Naive thymus-derived CD4-positive, alpha-beta T cell (primary cell): ENCODE measurements at regions not wholly inside any gene's neighbourhood (a gene's known extent, or its start where the extent isn't known, plus 50 kb on each side); places are given as distances from the start of the nearest gene placed in this dataset.
"Not testable (repeated sequence)": the region's sequence is repeated elsewhere in the genome, so short reads cannot be mapped to it uniquely, and the experiment has no call there.

Source experiments
- ATAC-seq: fragments of 150-1000 bp; cut with Tn5 transposase; 2 replicates; pipeline ENCODE4 v1.10.0; 2021; ENCODE audit warnings: mild to moderate bottlenecking, moderate library complexity
- CTCF ChIA-PET: fragments of 350-600 bp; sonication (Branson Sonifier 250); formaldehyde crosslinking; loops from one replicate; lab custom pipeline; 2021; ENCODE audit warnings: antibody characterized with exemption; lab: Charles Lee
- POLR2A ChIA-PET: fragments of 350-600 bp; sonication (Branson Sonifier 250); formaldehyde crosslinking; loops from one replicate; lab custom pipeline; 2021; ENCODE audit warnings: antibody characterized with exemption, inconsistent platforms; lab: Charles Lee
- DNase-seq, 9 donors: peaks; one replicate each; pipeline versions ENCODE4 v3.0.0 to v3.0.0-alpha.2; 2020 to 2022; ENCODE audit warnings: mixed read lengths in 1 of 9
- H3K27ac ChIP-seq: one replicate; pipeline ENCODE4 v1.7.0; 2013; ENCODE audit warnings: mild to moderate bottlenecking, low read depth, low read length, moderate library complexity
- H3K27me3 ChIP-seq, 2 donors: one replicate each; pipeline ENCODE4 v1.7.0; 2013; ENCODE audit warnings: low read length in 2 of 2, mild to moderate bottlenecking in 2 of 2, moderate library complexity in 2 of 2; ENCODE audit not compliant: control insufficient read depth in 2 of 2, insufficient read depth in 2 of 2
- H3K36me3 ChIP-seq, 3 experiments: 1 replicate in 2 of 3; 2 replicates in 1 of 3; pipeline ENCODE4 v1.7.0; 2013; ENCODE audit warnings: low read length in 3 of 3, mild to moderate bottlenecking in 3 of 3, moderate library complexity in 1 of 3; ENCODE audit not compliant: insufficient read depth in 3 of 3, control insufficient read depth in 2 of 3
- H3K4me1 ChIP-seq, 2 donors: one replicate each; pipeline ENCODE4 v1.7.0; 2013; ENCODE audit warnings: low read length in 2 of 2, mild to moderate bottlenecking in 2 of 2, moderate library complexity in 1 of 2; ENCODE audit not compliant: control insufficient read depth in 2 of 2, insufficient read depth in 2 of 2
- H3K4me3 ChIP-seq: 2 replicates; pipeline ENCODE4 v1.7.0; 2013; ENCODE audit warnings: mild to moderate bottlenecking, low read length
- H3K9me3 ChIP-seq, 3 experiments: 1 replicate in 2 of 3; 2 replicates in 1 of 3; pipeline ENCODE4 v1.7.0; 2013; ENCODE audit warnings: low read length in 3 of 3; ENCODE audit not compliant: control insufficient read depth in 2 of 3
- H3K27ac Mint-ChIP-seq, 9 donors: one replicate each; pipeline ENCODE4 v1.8.0; 2020 to 2022; ENCODE audit warnings: mixed read lengths in 9 of 9, mild to moderate bottlenecking in 8 of 9, moderate library complexity in 5 of 9, inconsistent platforms in 2 of 9
- H3K27me3 Mint-ChIP-seq, 5 donors: one replicate each; pipeline ENCODE4 v1.8.0; 2021 to 2022; ENCODE audit warnings: mixed read lengths in 5 of 5, mild to moderate bottlenecking in 1 of 5
- H3K36me3 Mint-ChIP-seq, 5 donors: one replicate each; pipeline ENCODE4 v1.8.0; 2020 to 2022; ENCODE audit warnings: mixed read lengths in 5 of 5, mild to moderate bottlenecking in 3 of 5, inconsistent platforms in 1 of 5
- H3K4me1 Mint-ChIP-seq, 7 donors: one replicate each; pipeline ENCODE4 v1.8.0; 2020 to 2022; ENCODE audit warnings: mixed read lengths in 7 of 7, mild to moderate bottlenecking in 3 of 7, inconsistent platforms in 1 of 7
- H3K4me3 Mint-ChIP-seq, 10 donors: one replicate each; pipeline ENCODE4 v1.8.0; 2020 to 2022; ENCODE audit warnings: mild to moderate bottlenecking in 10 of 10, mixed read lengths in 10 of 10, moderate library complexity in 6 of 10, inconsistent platforms in 2 of 10
- H3K9me3 Mint-ChIP-seq, 11 donors: one replicate each; pipeline ENCODE4 v1.8.0; 2020 to 2022; ENCODE audit warnings: mixed read lengths in 11 of 11, mild to moderate bottlenecking in 4 of 11, inconsistent platforms in 1 of 11, moderate library complexity in 1 of 11
- intact Hi-C, 2 donors: fragments of 100-400 bp; cut with micrococcal nuclease; formaldehyde crosslinking; loops; one replicate each; pipeline ENCODE4 v1.15.1; 2023

- H3K9me3 ChIP-seq: no peaks in the 10 kb centered on the region
- no peaks in the 10 kb centered on the region for H3K36me3 ChIP-seq
- ChIA-PET POLR2A (no interaction called here), CTCF (no interaction called here)
- Mint-ChIP-seq H3K9me3 (peaks cover 0 to 14% (median 2%) of the 10 kb centered on the region in 11 donors), H3K27ac (no peak overlapping the region), H3K36me3 (no peaks in the 10 kb centered on the region), H3K4me1 (no peaks in the 10 kb centered on the region), H3K27me3 (no peaks in the 10 kb centered on the region), H3K4me3 (no peak overlapping the region)
- no peaks in the 10 kb centered on the region for H3K4me1 ChIP-seq
- DNase-seq (no peak), ATAC-seq (no peak)
- intact Hi-C loops: no loop called here
- H3K27me3 ChIP-seq: no peaks in the 10 kb centered on the region
- no peak overlapping the region for H3K27ac ChIP-seq
- no peak overlapping the region for H3K4me3 ChIP-seq
Measured at GRCh38 chr5:13585324-13585723, 359.2 kb downstream of the DNAH5 start.

- Mint-ChIP-seq H3K4me3 (no peak overlapping the region), H3K4me1 (no peaks in the 10 kb centered on the region), H3K9me3 (peaks cover 0 to 17% (median 4%) of the 10 kb centered on the region in 11 donors), H3K36me3 (no peaks in the 10 kb centered on the region), H3K27me3 (no peaks in the 10 kb centered on the region), H3K27ac (no peak overlapping the region)
- DNase-seq (no peak), ATAC-seq (no peak)
- ChIA-PET POLR2A (no interaction called here), CTCF (no interaction called here)
- no peak overlapping the region for H3K4me3 ChIP-seq
- no peaks in the 10 kb centered on the region for H3K27me3 ChIP-seq
- no peaks in the 10 kb centered on the region for H3K9me3 ChIP-seq
- intact Hi-C loops: no loop called here
- H3K4me1 ChIP-seq: no peaks in the 10 kb centered on the region
- no peaks in the 10 kb centered on the region for H3K36me3 ChIP-seq
- H3K27ac ChIP-seq: no peak overlapping the region
Measured at GRCh38 chr5:13581914-13582313, 362.6 kb downstream of the DNAH5 start.

DNA sequence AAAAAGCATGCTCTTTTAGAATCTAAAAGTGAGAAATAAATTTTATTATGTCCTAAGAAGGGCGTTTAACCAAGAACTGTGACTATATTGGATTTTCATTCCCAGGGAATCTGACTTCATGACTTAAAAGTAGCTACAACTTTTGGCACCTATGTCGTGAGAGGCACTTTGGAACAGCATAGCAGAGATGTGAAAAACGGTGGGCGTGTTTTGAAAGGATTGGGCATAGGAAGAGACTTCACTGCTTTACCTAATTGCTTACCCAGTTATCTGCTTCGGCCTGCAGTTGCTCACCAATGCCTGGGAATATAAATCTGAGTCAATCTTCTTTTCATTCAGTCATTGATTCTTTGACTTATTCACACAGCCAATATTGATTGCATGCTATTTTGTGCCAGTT lies 363.4 kb downstream of the DNAH5 start:
- H3K27ac Mint-ChIP-seq: no peak overlapping the region
- no peaks in the 10 kb centered on the region for H3K27me3 Mint-ChIP-seq
- POLR2A ChIA-PET: no interaction called here
- Histone ChIP-seq H3K4me1 (no peaks in the 10 kb centered on the region), H3K4me3 (no peak overlapping the region), H3K27ac (no peak overlapping the region), H3K9me3 (no peaks in the 10 kb centered on the region), H3K27me3 (no peaks in the 10 kb centered on the region), H3K36me3 (no peaks in the 10 kb centered on the region)
- no peak overlapping the region for H3K4me3 Mint-ChIP-seq
- DNase-seq (no peak), ATAC-seq (no peak)
- H3K9me3 Mint-ChIP-seq: peaks cover 0 to 22% (median 4%) of the 10 kb centered on the region in 11 donors
- CTCF ChIA-PET: no interaction called here
- H3K4me1 Mint-ChIP-seq: no peaks in the 10 kb centered on the region
- no peaks in the 10 kb centered on the region for H3K36me3 Mint-ChIP-seq
- intact Hi-C loops: no loop called here

- no peaks in the 10 kb centered on the region for H3K36me3 ChIP-seq
- Mint-ChIP-seq H3K4me1 (no peaks in the 10 kb centered on the region), H3K36me3 (no peaks in the 10 kb centered on the region), H3K9me3 (peaks cover 0 to 15% (median 4%) of the 10 kb centered on the region in 11 donors), H3K4me3 (no peak overlapping the region), H3K27ac (no peak overlapping the region), H3K27me3 (no peaks in the 10 kb centered on the region)
- ChIA-PET POLR2A (no interaction called here), CTCF (no interaction called here)
- no peak overlapping the region for H3K27ac ChIP-seq
- no peak overlapping the region for H3K4me3 ChIP-seq
- no peaks in the 10 kb centered on the region for H3K4me1 ChIP-seq
- no peak for DNase-seq
- intact Hi-C loops: no loop called here
- H3K9me3 ChIP-seq: no peaks in the 10 kb centered on the region
- no peaks in the 10 kb centered on the region for H3K27me3 ChIP-seq
- no peak for ATAC-seq
Measured at GRCh38 chr5:13580058-13580457, 364.4 kb downstream of the DNAH5 start.

GRCh38 chr5:13579091-13579490 lies 365.4 kb downstream of the DNAH5 start:
- H3K4me1 ChIP-seq, H3K27ac ChIP-seq, H3K36me3 ChIP-seq, ATAC-seq, H3K27me3 Mint-ChIP-seq, H3K27me3 ChIP-seq, H3K4me3 Mint-ChIP-seq, H3K27ac Mint-ChIP-seq, DNase-seq, H3K4me1 Mint-ChIP-seq, CTCF ChIA-PET, POLR2A ChIA-PET, H3K36me3 Mint-ChIP-seq, intact Hi-C loops, H3K4me3 ChIP-seq, H3K9me3 ChIP-seq: not testable (repeated sequence)
- peaks cover 0 to 15% (median 4%) of the 10 kb centered on the region in 11 donors for H3K9me3 Mint-ChIP-seq

GRCh38 chr5:13578311-13579039 lies 366.0 kb downstream of the DNAH5 start:
- H3K27me3 ChIP-seq, H3K27ac ChIP-seq, POLR2A ChIA-PET, H3K27me3 Mint-ChIP-seq, H3K4me3 Mint-ChIP-seq, H3K4me1 Mint-ChIP-seq, DNase-seq, H3K9me3 ChIP-seq, CTCF ChIA-PET, ATAC-seq, H3K36me3 ChIP-seq, H3K27ac Mint-ChIP-seq, H3K36me3 Mint-ChIP-seq, H3K4me1 ChIP-seq, intact Hi-C loops, H3K4me3 ChIP-seq: not testable (repeated sequence)
- H3K9me3 Mint-ChIP-seq: peaks cover 0 to 15% (median 4%) of the 10 kb centered on the region in 11 donors

DNA sequence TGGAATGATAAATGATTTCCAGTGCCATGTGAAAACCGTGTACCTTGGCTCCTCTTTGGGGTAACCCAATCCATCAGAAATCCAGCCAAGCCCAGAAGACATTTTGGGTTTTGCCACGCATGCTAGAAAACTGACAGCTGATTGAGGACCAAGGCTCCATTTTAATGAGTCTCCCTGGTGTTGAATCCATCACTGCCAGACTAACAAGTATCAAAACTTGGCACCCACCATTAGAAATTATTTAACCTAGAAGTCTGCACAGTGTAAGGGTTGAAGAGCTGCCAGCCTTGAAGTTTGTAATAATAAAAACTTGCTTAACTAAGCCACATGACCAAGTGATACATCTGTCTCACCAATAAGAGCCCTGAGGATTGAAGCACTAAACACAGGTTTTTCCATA lies 369.9 kb downstream of the DNAH5 start:
- H3K27me3 Mint-ChIP-seq: no peaks in the 10 kb centered on the region
- no peak overlapping the region for H3K4me3 Mint-ChIP-seq
- ChIA-PET CTCF (no interaction called here), POLR2A (no interaction called here)
- ATAC-seq (no peak), DNase-seq (no peak)
- Histone ChIP-seq H3K9me3 (no peaks in the 10 kb centered on the region), H3K4me1 (no peaks in the 10 kb centered on the region), H3K27ac (no peak overlapping the region), H3K36me3 (no peaks in the 10 kb centered on the region), H3K27me3 (no peaks in the 10 kb centered on the region), H3K4me3 (no peak overlapping the region)
- no peaks in the 10 kb centered on the region for H3K4me1 Mint-ChIP-seq
- intact Hi-C loops: no loop called here
- peaks cover 0 to 25% (median 9%) of the 10 kb centered on the region in 11 donors for H3K9me3 Mint-ChIP-seq
- H3K27ac Mint-ChIP-seq: no peak overlapping the region
- no peaks in the 10 kb centered on the region for H3K36me3 Mint-ChIP-seq
